ENCODE measurements at regions not wholly inside any gene's neighbourhood (a gene's known extent, or its start where the extent isn't known, plus 50 kb on each side); places are given as distances from the start of the nearest gene placed in this dataset.

GRCh38 chrX:109934935-109935334 lies 68.0 kb upstream of the TMEM164 start:
- TF ChIP-seq REST (IDR thresholded peaks at IDR 0.05; ENCODE audit: insufficient replicate concordance, low read depth) (no peak), SPI1 (IDR thresholded peaks at IDR 0.05; ENCODE audit: borderline replicate concordance, low read depth) (no peak), POLR2AphosphoS5 (IDR thresholded peaks at IDR 0.05; ENCODE audit: low read depth) (no peak), GABPA (IDR thresholded peaks at IDR 0.05; ENCODE audit: low read depth) (no peak), CTCF (IDR thresholded peaks at IDR 0.05; ENCODE audit: insufficient read depth, low read length) (no peak)
- H3K4me3 ChIP-seq (replicated peaks; ENCODE audit: insufficient read depth, low read length): no peak overlapping the region
- no peak for DNase-seq (ENCODE audit: low read depth in 1 of 2, low spot score in 1 of 2)
- H3K27me3 ChIP-seq (ENCODE audit: insufficient read depth, poor library complexity, severe bottlenecking): no peaks in the 10 kb centered on the region
- no peak overlapping the region for H3K27ac ChIP-seq (replicated peaks)

GRCh38 chrX:109936114-109936513 lies 66.8 kb upstream of the TMEM164 start:
- no peaks in the 10 kb centered on the region for H3K27me3 ChIP-seq (ENCODE audit: insufficient read depth, poor library complexity, severe bottlenecking)
- no peak overlapping the region for H3K27ac ChIP-seq (replicated peaks)
- no peak overlapping the region for H3K4me3 ChIP-seq (replicated peaks; ENCODE audit: insufficient read depth, low read length)
- TF ChIP-seq POLR2AphosphoS5 (IDR thresholded peaks at IDR 0.05; ENCODE audit: low read depth): no peak
- DNase-seq (ENCODE audit: low read depth in 1 of 2, low spot score in 1 of 2): no peak

GRCh38 chrX:109936598-109936997 lies 66.3 kb upstream of the TMEM164 start:
- DNase-seq (ENCODE audit: low read depth in 1 of 2, low spot score in 1 of 2): no peak
- Histone ChIP-seq H3K4me3 (replicated peaks; ENCODE audit: insufficient read depth, low read length) (no peak overlapping the region), H3K27ac (replicated peaks) (no peak overlapping the region), H3K27me3 (ENCODE audit: insufficient read depth, poor library complexity, severe bottlenecking) (no peaks in the 10 kb centered on the region)
- TF ChIP-seq CTCF (IDR thresholded peaks at IDR 0.05; ENCODE audit: insufficient read depth, low read length) (no peak), REST (IDR thresholded peaks at IDR 0.05; ENCODE audit: insufficient replicate concordance, low read depth) (no peak), SPI1 (IDR thresholded peaks at IDR 0.05; ENCODE audit: borderline replicate concordance, low read depth) (no peak), POLR2AphosphoS5 (IDR thresholded peaks at IDR 0.05; ENCODE audit: low read depth) (no peak), GABPA (IDR thresholded peaks at IDR 0.05; ENCODE audit: low read depth) (no peak)

- Histone ChIP-seq H3K27ac (replicated peaks) (no peak overlapping the region), H3K4me3 (replicated peaks; ENCODE audit: insufficient read depth, low read length) (no peak overlapping the region), H3K27me3 (ENCODE audit: insufficient read depth, poor library complexity, severe bottlenecking) (no peaks in the 10 kb centered on the region)
- no peak for DNase-seq (ENCODE audit: low read depth in 1 of 2, low spot score in 1 of 2)
- TF ChIP-seq GABPA (IDR thresholded peaks at IDR 0.05; ENCODE audit: low read depth) (no peak), CTCF (IDR thresholded peaks at IDR 0.05; ENCODE audit: insufficient read depth, low read length) (no peak)
Measured at GRCh38 chrX:109939498-109939897, 63.4 kb upstream of the TMEM164 start.
